ENCODE measurements at regions not wholly inside any gene's neighbourhood (a gene's known extent, or its start where the extent isn't known, plus 50 kb on each side); places are given as distances from the start of the nearest gene placed in this dataset.

DNA sequence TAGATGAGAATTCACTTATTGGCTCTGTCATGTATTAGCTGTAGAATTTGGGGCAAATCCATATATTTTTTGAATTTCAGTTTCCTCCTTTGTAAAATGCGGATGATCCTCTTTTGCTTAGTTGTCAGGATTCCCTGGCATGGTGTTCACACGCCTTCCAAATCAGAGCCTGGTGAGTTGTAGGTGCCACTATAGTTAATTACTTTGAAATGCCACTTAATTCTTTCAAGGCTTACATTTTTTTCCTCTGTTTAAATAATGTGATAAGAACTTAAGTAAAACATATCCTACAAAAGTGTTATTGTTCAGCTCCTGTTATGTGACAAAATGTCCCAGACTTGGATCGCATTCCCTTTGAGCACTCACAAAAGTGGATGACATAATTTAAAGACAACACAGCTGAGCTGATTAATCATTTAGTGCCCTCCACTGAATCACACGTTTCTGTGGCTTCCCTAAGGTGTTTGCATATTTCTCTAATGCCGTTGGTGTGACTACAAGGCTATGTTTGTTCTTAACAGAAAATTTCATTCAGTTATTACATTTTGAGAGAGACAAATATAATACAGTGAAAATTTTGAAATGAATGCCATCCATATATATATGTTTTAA lies 471.2 kb upstream of the CHST9 start:
- no peaks in the 10 kb centered on the region for H3K27me3 ChIP-seq (ENCODE audit: insufficient read depth, low read length)
- Mint-ChIP-seq H3K27ac (ENCODE audit: unreplicated experiment) (peak overlapping the region; percentile 78), H3K4me1 (ENCODE audit: low read depth, unreplicated experiment) (peaks cover 25% of the 10 kb centered on the region), H3K9me3 (ENCODE audit: unreplicated experiment) (no peaks in the 10 kb centered on the region), H3K27me3 (ENCODE audit: low read depth, unreplicated experiment) (no peaks in the 10 kb centered on the region), H3K36me3 (ENCODE audit: low read depth, unreplicated experiment) (no peaks in the 10 kb centered on the region), H3K4me3 (ENCODE audit: unreplicated experiment) (no peak overlapping the region)
- H3K4me3 ChIP-seq (ENCODE audit: insufficient read depth, low read depth, low read length) = no peak overlapping the region
- H4K20me1 ChIP-seq (ENCODE audit: insufficient read depth, low read length) = no peaks in the 10 kb centered on the region
- no peak for FAIRE-seq
- no peaks in the 10 kb centered on the region for H3K36me3 ChIP-seq (ENCODE audit: insufficient read depth, low read length)
- no peak overlapping the region for H2AFZ ChIP-seq (ENCODE audit: low read depth, low read length)
- peak overlapping the region; percentile 66 for H3K27ac ChIP-seq (ENCODE audit: low read depth, low read length)
- H3K9ac ChIP-seq (ENCODE audit: low read length) = peak overlapping the region; percentile 49
- peak overlapping the region; percentile 50 for H3K4me2 ChIP-seq (ENCODE audit: low read length)
- no peaks in the 10 kb centered on the region for H3K79me2 ChIP-seq (ENCODE audit: insufficient read depth, low read length)
- DNase-seq (ENCODE audit: low read depth) = peak; percentile 73
- H3K9me3 ChIP-seq (ENCODE audit: insufficient read depth, low read depth, low read length) = no peaks in the 10 kb centered on the region
- H3K4me1 ChIP-seq (ENCODE audit: insufficient read depth, low read length) = peaks cover 6% of the 10 kb centered on the region
- TF ChIP-seq, protein P1, sequence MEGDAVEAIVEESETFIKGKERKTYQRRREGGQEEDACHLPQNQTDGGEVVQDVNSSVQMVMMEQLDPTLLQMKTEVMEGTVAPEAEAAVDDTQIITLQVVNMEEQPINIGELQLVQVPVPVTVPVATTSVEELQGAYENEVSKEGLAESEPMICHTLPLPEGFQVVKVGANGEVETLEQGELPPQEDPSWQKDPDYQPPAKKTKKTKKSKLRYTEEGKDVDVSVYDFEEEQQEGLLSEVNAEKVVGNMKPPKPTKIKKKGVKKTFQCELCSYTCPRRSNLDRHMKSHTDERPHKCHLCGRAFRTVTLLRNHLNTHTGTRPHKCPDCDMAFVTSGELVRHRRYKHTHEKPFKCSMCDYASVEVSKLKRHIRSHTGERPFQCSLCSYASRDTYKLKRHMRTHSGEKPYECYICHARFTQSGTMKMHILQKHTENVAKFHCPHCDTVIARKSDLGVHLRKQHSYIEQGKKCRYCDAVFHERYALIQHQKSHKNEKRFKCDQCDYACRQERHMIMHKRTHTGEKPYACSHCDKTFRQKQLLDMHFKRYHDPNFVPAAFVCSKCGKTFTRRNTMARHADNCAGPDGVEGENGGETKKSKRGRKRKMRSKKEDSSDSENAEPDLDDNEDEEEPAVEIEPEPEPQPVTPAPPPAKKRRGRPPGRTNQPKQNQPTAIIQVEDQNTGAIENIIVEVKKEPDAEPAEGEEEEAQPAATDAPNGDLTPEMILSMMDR (IDR thresholded peaks at IDR 0.05; ENCODE audit: insufficient read depth, low read depth, low read length) = no peak
- TF ChIP-seq EZH2 (IDR thresholded peaks at IDR 0.05; ENCODE audit: insufficient read depth, low read length) = no peak

DNA sequence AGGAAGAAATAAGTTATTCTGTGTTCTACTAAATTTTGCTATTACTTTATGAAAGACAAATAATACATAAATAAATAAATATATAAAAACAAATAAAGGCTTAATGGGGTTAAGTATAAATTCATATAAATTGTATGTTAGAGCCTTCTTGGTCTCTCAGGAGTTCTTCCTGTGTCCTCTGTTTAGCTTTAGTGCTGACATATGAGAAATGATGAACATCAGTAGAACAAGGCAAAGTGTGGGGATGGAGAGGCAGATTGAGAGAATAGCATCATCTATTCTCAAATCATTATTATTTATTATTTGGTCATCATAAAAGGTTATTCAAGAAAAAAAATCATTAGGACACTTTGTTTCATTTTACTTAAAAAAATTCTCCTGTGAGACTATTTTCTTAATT lies 468.1 kb upstream of the CHST9 start:
- TF ChIP-seq, protein P1 (IDR thresholded peaks at IDR 0.05; ENCODE audit: insufficient read depth, low read depth, low read length) = no peak
- no peak for TF ChIP-seq EZH2 (IDR thresholded peaks at IDR 0.05; ENCODE audit: insufficient read depth, low read length)
- H3K9me3 Mint-ChIP-seq (ENCODE audit: unreplicated experiment) = no peaks in the 10 kb centered on the region
- Histone ChIP-seq H3K79me2 (ENCODE audit: insufficient read depth, low read length) (no peaks in the 10 kb centered on the region), H3K36me3 (ENCODE audit: insufficient read depth, low read length) (no peaks in the 10 kb centered on the region), H3K4me1 (ENCODE audit: insufficient read depth, low read length) (peaks cover 6% of the 10 kb centered on the region), H3K9ac (ENCODE audit: low read length) (no peak overlapping the region), H3K9me3 (ENCODE audit: insufficient read depth, low read depth, low read length) (no peaks in the 10 kb centered on the region), H3K27me3 (ENCODE audit: insufficient read depth, low read length) (no peaks in the 10 kb centered on the region), H4K20me1 (ENCODE audit: insufficient read depth, low read length) (no peaks in the 10 kb centered on the region), H3K27ac (ENCODE audit: low read depth, low read length) (no peak overlapping the region), H3K4me2 (ENCODE audit: low read length) (no peak overlapping the region), H3K4me3 (ENCODE audit: insufficient read depth, low read depth, low read length) (no peak overlapping the region), H2AFZ (ENCODE audit: low read depth, low read length) (no peak overlapping the region)
- FAIRE-seq = no peak
- no peaks in the 10 kb centered on the region for H3K36me3 Mint-ChIP-seq (ENCODE audit: low read depth, unreplicated experiment)
- DNase-seq (ENCODE audit: low read depth) = no peak
- H3K4me1 Mint-ChIP-seq (ENCODE audit: low read depth, unreplicated experiment) = peaks cover 25% of the 10 kb centered on the region
- no peak overlapping the region for H3K27ac Mint-ChIP-seq (ENCODE audit: unreplicated experiment)
- no peak overlapping the region for H3K4me3 Mint-ChIP-seq (ENCODE audit: unreplicated experiment)
- H3K27me3 Mint-ChIP-seq (ENCODE audit: low read depth, unreplicated experiment) = no peaks in the 10 kb centered on the region

DNA sequence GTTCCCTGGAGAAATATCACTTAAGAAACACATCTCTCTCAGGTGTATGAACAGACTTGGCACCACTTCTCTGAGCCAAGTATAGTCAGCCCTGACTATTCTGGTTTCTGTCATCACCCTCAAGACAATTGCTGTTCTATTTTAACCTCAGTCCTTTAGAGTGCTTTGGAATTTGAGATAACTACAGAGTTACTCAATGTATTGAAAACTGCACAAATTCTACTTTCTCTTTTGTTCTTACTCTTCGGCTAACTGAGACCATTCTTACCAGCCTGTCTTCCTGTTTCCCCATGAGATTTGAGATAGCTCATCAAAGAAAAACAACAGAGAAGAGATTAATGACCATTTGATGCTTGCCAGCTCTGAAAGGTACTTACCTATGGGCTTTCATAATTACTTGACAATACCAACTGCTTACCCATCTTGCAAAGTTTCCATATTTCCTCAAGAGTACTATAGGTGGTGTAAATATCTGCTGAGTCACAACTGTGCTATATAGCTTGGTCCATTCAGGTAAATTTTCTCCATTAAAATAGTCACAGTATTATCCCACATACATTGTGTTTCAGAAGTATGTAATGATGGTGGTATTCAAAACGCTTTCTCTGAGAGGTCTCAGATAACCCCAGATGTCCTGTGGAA lies 467.5 kb upstream of the CHST9 start:
- H3K9ac ChIP-seq (ENCODE audit: low read length) = no peak overlapping the region
- H3K4me3 ChIP-seq (ENCODE audit: insufficient read depth, low read depth, low read length) = no peak overlapping the region
- TF ChIP-seq, protein P1 (IDR thresholded peaks at IDR 0.05; ENCODE audit: insufficient read depth, low read depth, low read length) = no peak
- no peak for TF ChIP-seq EZH2 (IDR thresholded peaks at IDR 0.05; ENCODE audit: insufficient read depth, low read length)
- Mint-ChIP-seq H3K9me3 (ENCODE audit: unreplicated experiment) (no peaks in the 10 kb centered on the region), H3K4me1 (ENCODE audit: low read depth, unreplicated experiment) (peaks cover 25% of the 10 kb centered on the region), H3K27me3 (ENCODE audit: low read depth, unreplicated experiment) (no peaks in the 10 kb centered on the region), H3K36me3 (ENCODE audit: low read depth, unreplicated experiment) (no peaks in the 10 kb centered on the region), H3K27ac (ENCODE audit: unreplicated experiment) (peak overlapping the region; percentile 5), H3K4me3 (ENCODE audit: unreplicated experiment) (no peak overlapping the region)
- H3K36me3 ChIP-seq (ENCODE audit: insufficient read depth, low read length) = no peaks in the 10 kb centered on the region
- no peak overlapping the region for H3K4me2 ChIP-seq (ENCODE audit: low read length)
- H4K20me1 ChIP-seq (ENCODE audit: insufficient read depth, low read length) = no peaks in the 10 kb centered on the region
- H3K4me1 ChIP-seq (ENCODE audit: insufficient read depth, low read length) = peaks cover 6% of the 10 kb centered on the region
- FAIRE-seq (peak; percentile 26), DNase-seq (ENCODE audit: low read depth) (no peak)
- no peak overlapping the region for H3K27ac ChIP-seq (ENCODE audit: low read depth, low read length)
- H3K79me2 ChIP-seq (ENCODE audit: insufficient read depth, low read length) = no peaks in the 10 kb centered on the region
- H3K9me3 ChIP-seq (ENCODE audit: insufficient read depth, low read depth, low read length) = no peaks in the 10 kb centered on the region
- no peaks in the 10 kb centered on the region for H3K27me3 ChIP-seq (ENCODE audit: insufficient read depth, low read length)
- H2AFZ ChIP-seq (ENCODE audit: low read depth, low read length) = no peak overlapping the region

Measured in astrocyte (in vitro differentiated cells and primary cell).